Caco-2 (cell line): ENCODE measurements at regions not wholly inside any gene's neighbourhood (a gene's known extent, or its start where the extent isn't known, plus 50 kb on each side); places are given as distances from the start of the nearest gene placed in this dataset.

ENCODE experiments used
- BruUV-seq: library from RNA; stranded (reverse); fragments of 400-500 nt; replicated peaks from 2 replicates; lab custom pipeline; 2021; lab: Mats Ljungman, UMichigan
- CTCF ChIA-PET: fragments of 300-600 bp; sonication (Branson Sonifier 250); formaldehyde crosslinking; loops from one replicate; lab custom pipeline; 2022; ENCODE audit warnings: antibody characterized with exemption; lab: Charles Lee
- POLR2A ChIA-PET: fragments of 300-600 bp; sonication (Branson Sonifier 250); formaldehyde crosslinking; loops from one replicate; lab custom pipeline; 2022; ENCODE audit warnings: antibody characterized with exemption; lab: Charles Lee
- DNase-seq, 2 experiments: peaks; one replicate each; pipeline versions ENCODE4 v3.0.0 to v3.0.0-alpha.2; 2020 to 2022
- H3K27me3 ChIP-seq: replicated peaks from 2 replicates; pipeline ENCODE4 v1.6.0; 2011; ENCODE audit warnings: low read length; ENCODE audit not compliant: control insufficient read depth, insufficient read depth
- H3K36me3 ChIP-seq: 2 replicates; pipeline ENCODE4 v1.5.1; 2011; ENCODE audit warnings: low read length; ENCODE audit not compliant: control insufficient read depth, insufficient read depth
- H3K4me1 ChIP-seq: fragments of 250-450 bp; sonication (Bioruptor Pico); 2 replicates; pipeline ENCODE4 v1.5.1; 2020; ENCODE audit warnings: mild to moderate bottlenecking
- H3K4me3 ChIP-seq: 2 replicates; pipeline ENCODE4 v1.5.1; 2011; ENCODE audit warnings: low read depth, mild to moderate bottlenecking, control low read depth, low read length
- H3K9me3 ChIP-seq: fragments of 250-450 bp; sonication (Bioruptor Pico); 2 replicates; pipeline ENCODE4 v1.5.1; 2020; ENCODE audit warnings: mild to moderate bottlenecking, moderate library complexity
- H3K27ac Mint-ChIP-seq: one replicate; pipeline ENCODE4 v1.8.0; 2022; ENCODE audit warnings: mixed read lengths; ENCODE audit not compliant: unreplicated experiment
- H3K27me3 Mint-ChIP-seq: one replicate; pipeline ENCODE4 v1.8.0; 2022; ENCODE audit warnings: mixed read lengths; ENCODE audit not compliant: insufficient read depth, unreplicated experiment
- H3K36me3 Mint-ChIP-seq: one replicate; pipeline ENCODE4 v1.8.0; 2022; ENCODE audit warnings: mild to moderate bottlenecking, mixed read lengths; ENCODE audit not compliant: insufficient read depth, unreplicated experiment
- H3K4me1 Mint-ChIP-seq: one replicate; pipeline ENCODE4 v1.8.0; 2022; ENCODE audit warnings: low read depth, mixed read lengths; ENCODE audit not compliant: unreplicated experiment
- H3K4me3 Mint-ChIP-seq: one replicate; pipeline ENCODE4 v1.8.0; 2022; ENCODE audit warnings: mild to moderate bottlenecking, moderate library complexity, mixed read lengths; ENCODE audit not compliant: unreplicated experiment
- H3K9me3 Mint-ChIP-seq: one replicate; pipeline ENCODE4 v1.8.0; 2022; ENCODE audit warnings: mixed read lengths; ENCODE audit not compliant: unreplicated experiment
- intact Hi-C: fragments of 100-400 bp; cut with micrococcal nuclease; formaldehyde crosslinking; loops from one replicate; pipeline ENCODE4 v1.10.0; 2022; ENCODE audit not compliant: unreplicated experiment
- TF ChIP-seq, protein P1 (sequence below), 2 experiments: fragments of 200-600 bp in 1 of 2; IDR thresholded peaks; 1 replicate in 1 of 2; 2 replicates in 1 of 2; pipeline versions ENCODE4 v1.5.1 to v1.8.0; 2011 to 2022; ENCODE audit warnings: antibody characterized with exemption in 1 of 2, control low read depth in 1 of 2, inconsistent platforms in 1 of 2, low read depth in 1 of 2, low read length in 1 of 2, mild to moderate bottlenecking in 1 of 2, moderate library complexity in 1 of 2; ENCODE audit not compliant: insufficient read depth in 1 of 2, severe bottlenecking in 1 of 2, unreplicated experiment in 1 of 2

DNA sequence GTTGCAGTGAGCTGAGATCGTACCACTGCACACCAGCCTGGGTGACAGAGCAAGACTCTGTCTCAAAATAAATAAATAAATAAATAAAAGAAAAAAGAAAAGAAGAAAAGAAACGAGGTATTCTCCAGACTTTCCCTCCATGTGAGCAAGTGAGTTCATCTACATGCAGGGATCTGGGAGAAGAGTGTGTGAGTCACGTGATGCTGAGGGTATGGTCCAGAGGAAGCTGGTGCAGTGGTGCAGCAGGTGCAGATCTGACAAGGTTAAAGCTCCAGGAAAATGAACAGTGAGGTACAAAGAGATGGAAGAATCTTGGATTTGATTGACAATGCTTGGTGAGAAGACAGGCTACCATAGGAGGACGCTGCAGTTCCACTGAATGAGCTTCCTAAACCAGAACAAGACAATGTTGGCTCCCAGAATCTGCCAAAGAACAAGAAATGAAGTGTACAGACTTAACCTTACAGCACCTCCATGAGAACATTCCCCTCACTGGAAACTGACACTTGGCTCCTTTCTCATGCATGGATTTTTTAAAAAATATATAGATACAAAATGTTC is 79.5 kb upstream of the BTBD3 start:
- H3K36me3 ChIP-seq = no peaks in the 10 kb centered on the region
- POLR2A ChIA-PET = no interaction called here
- TF ChIP-seq, protein P1, sequence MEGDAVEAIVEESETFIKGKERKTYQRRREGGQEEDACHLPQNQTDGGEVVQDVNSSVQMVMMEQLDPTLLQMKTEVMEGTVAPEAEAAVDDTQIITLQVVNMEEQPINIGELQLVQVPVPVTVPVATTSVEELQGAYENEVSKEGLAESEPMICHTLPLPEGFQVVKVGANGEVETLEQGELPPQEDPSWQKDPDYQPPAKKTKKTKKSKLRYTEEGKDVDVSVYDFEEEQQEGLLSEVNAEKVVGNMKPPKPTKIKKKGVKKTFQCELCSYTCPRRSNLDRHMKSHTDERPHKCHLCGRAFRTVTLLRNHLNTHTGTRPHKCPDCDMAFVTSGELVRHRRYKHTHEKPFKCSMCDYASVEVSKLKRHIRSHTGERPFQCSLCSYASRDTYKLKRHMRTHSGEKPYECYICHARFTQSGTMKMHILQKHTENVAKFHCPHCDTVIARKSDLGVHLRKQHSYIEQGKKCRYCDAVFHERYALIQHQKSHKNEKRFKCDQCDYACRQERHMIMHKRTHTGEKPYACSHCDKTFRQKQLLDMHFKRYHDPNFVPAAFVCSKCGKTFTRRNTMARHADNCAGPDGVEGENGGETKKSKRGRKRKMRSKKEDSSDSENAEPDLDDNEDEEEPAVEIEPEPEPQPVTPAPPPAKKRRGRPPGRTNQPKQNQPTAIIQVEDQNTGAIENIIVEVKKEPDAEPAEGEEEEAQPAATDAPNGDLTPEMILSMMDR (IDR thresholded peaks at IDR 0.05; ENCODE audit: insufficient read depth in 1 of 2, low read depth in 1 of 2, low read length in 1 of 2, severe bottlenecking in 1 of 2, unreplicated experiment in 1 of 2) = no peak
- no peak overlapping the region for H3K4me3 Mint-ChIP-seq
- CTCF ChIA-PET = no interaction called here
- DNase-seq = no peak
- intact Hi-C loops = no loop called here
- no peaks in the 10 kb centered on the region for H3K4me1 ChIP-seq
- H3K27me3 ChIP-seq = no peaks in the 10 kb centered on the region
- no peaks in the 10 kb centered on the region for H3K9me3 Mint-ChIP-seq
- H3K27me3 Mint-ChIP-seq = no peaks in the 10 kb centered on the region
- no peaks in the 10 kb centered on the region for H3K9me3 ChIP-seq
- no peak overlapping the region for H3K27ac Mint-ChIP-seq
- H3K4me1 Mint-ChIP-seq = peaks cover 6% of the 10 kb centered on the region
- no peaks in the 10 kb centered on the region for H3K36me3 Mint-ChIP-seq
- no TSS peak for BruUV-seq
- no peak overlapping the region for H3K4me3 ChIP-seq

DNA sequence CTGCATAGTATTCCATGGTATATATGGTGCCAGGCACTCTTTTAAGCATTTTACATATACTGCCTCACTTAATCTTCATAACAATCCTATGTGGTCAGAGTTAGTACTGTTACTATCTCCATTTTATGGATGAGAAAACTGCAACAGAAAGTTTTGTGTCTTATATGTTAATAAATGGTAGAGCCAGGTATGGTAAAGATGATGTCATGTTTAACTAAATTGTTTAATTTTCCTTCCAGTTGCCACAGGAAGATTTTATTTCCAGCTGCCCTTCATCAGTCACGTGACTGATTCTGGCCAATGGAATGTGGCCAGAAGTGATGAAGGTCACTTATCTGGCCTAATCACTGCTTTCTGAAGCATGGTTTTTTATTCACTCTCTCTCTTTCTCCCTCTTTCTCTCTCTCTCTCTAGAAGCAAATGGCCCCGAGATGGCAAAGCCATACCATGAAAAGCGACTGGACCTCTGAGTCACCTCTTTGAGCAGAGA is 75.7 kb upstream of the BTBD3 start:
- no peak overlapping the region for H3K4me3 Mint-ChIP-seq
- H3K36me3 Mint-ChIP-seq = no peaks in the 10 kb centered on the region
- no peak overlapping the region for H3K27ac Mint-ChIP-seq
- Histone ChIP-seq H3K4me3 (no peak overlapping the region), H3K36me3 (no peaks in the 10 kb centered on the region), H3K4me1 (peaks cover 9% of the 10 kb centered on the region; the same call in 1 of the 2 replicates), H3K27me3 (no peaks in the 10 kb centered on the region), H3K9me3 (no peaks in the 10 kb centered on the region)
- BruUV-seq = no TSS peak
- TF ChIP-seq, protein P1 (IDR thresholded peaks at IDR 0.05; ENCODE audit: insufficient read depth in 1 of 2, low read depth in 1 of 2, low read length in 1 of 2, severe bottlenecking in 1 of 2, unreplicated experiment in 1 of 2) = no peak
- CTCF ChIA-PET = no interaction called here
- no peaks in the 10 kb centered on the region for H3K27me3 Mint-ChIP-seq
- no peak for DNase-seq
- peaks cover 6% of the 10 kb centered on the region for H3K4me1 Mint-ChIP-seq
- POLR2A ChIA-PET = no interaction called here
- intact Hi-C loops = no loop called here
- no peaks in the 10 kb centered on the region for H3K9me3 Mint-ChIP-seq

DNA sequence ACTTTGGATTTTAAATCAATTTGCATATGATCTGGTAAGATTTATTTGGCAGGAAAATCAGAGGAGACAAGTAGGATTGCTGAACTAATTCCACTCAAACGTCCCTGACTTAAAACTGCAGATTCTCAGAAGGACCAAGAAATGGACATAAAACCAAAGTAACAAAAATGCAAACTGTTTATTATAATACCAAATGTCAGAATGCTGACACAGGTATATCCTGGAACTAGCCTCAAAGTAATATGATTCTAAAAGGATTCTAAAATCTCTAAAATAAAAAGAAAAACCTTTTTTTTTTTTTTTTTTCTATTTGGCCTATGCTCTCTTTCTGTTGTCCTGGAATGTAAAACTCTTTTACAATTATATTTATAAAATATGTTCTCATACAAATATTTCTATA is 74.4 kb upstream of the BTBD3 start:
- H3K27ac Mint-ChIP-seq = no peak overlapping the region
- POLR2A ChIA-PET = no interaction called here
- intact Hi-C loops = no loop called here
- Histone ChIP-seq H3K27me3 (no peaks in the 10 kb centered on the region), H3K4me1 (peaks cover 9% of the 10 kb centered on the region; the same call in 1 of the 2 replicates), H3K36me3 (no peaks in the 10 kb centered on the region), H3K4me3 (no peak overlapping the region), H3K9me3 (no peaks in the 10 kb centered on the region)
- H3K9me3 Mint-ChIP-seq = no peaks in the 10 kb centered on the region
- no peak overlapping the region for H3K4me3 Mint-ChIP-seq
- no TSS peak for BruUV-seq
- peaks cover 6% of the 10 kb centered on the region for H3K4me1 Mint-ChIP-seq
- no peaks in the 10 kb centered on the region for H3K36me3 Mint-ChIP-seq
- DNase-seq = no peak
- no peaks in the 10 kb centered on the region for H3K27me3 Mint-ChIP-seq
- CTCF ChIA-PET = no interaction called here
- TF ChIP-seq, protein P1 (IDR thresholded peaks at IDR 0.05; ENCODE audit: insufficient read depth in 1 of 2, low read depth in 1 of 2, low read length in 1 of 2, severe bottlenecking in 1 of 2, unreplicated experiment in 1 of 2) = no peak
